ENCODE measurements at regions not wholly inside any gene's neighbourhood (a gene's known extent, or its start where the extent isn't known, plus 50 kb on each side); places are given as distances from the start of the nearest gene placed in this dataset.

GRCh38 chr4:136554033-136554432 is 978.3 kb downstream of the PCDH18 start:
- TF ChIP-seq TCF12 (IDR thresholded peaks at IDR 0.05; ENCODE audit: low read depth, low read length) (no peak), ZSCAN29 (IDR thresholded peaks at IDR 0.05) (no peak), NRF1 (conservative IDR thresholded peaks at IDR 0.05; ENCODE audit: low read depth, low read length) (no peak), CTCF (IDR thresholded peaks at IDR 0.05 in 2 of 3, conservative IDR thresholded peaks at IDR 0.05 in 1 of 3; ENCODE audit: control insufficient read depth in 2 of 3, extremely low read depth in 1 of 3, insufficient read depth in 1 of 3, low read depth in 3 of 3, low read length in 3 of 3) (no peak), EGR1 (IDR thresholded peaks at IDR 0.05; ENCODE audit: borderline replicate concordance in 1 of 2, low read depth in 2 of 2, low read length in 2 of 2) (no peak)
- TF ChIP-seq, protein P1, sequence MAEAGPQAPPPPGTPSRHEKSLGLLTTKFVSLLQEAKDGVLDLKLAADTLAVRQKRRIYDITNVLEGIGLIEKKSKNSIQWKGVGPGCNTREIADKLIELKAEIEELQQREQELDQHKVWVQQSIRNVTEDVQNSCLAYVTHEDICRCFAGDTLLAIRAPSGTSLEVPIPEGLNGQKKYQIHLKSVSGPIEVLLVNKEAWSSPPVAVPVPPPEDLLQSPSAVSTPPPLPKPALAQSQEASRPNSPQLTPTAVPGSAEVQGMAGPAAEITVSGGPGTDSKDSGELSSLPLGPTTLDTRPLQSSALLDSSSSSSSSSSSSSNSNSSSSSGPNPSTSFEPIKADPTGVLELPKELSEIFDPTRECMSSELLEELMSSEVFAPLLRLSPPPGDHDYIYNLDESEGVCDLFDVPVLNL (IDR thresholded peaks at IDR 0.05; ENCODE audit: low read depth, low read length) = no peak
- TF ChIP-seq, protein P2, sequence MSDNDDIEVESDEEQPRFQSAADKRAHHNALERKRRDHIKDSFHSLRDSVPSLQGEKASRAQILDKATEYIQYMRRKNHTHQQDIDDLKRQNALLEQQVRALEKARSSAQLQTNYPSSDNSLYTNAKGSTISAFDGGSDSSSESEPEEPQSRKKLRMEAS (IDR thresholded peaks at IDR 0.05; ENCODE audit: low read depth, low read length) = no peak
